Right atrium auricular region (tissue), 2 donors: ENCODE measurements at regions not wholly inside any gene's neighbourhood (a gene's known extent, or its start where the extent isn't known, plus 50 kb on each side); places are given as distances from the start of the nearest gene placed in this dataset.

Source experiments
- DNase-seq: peaks from one replicate; pipeline ENCODE4 v3.0.0-alpha.2; 2019; ENCODE audit warnings: low spot score
- H3K27ac ChIP-seq, 2 donors: fragments of 200-600 bp; sonication (generic); 1 replicate in 1 of 2; 2 replicates in 1 of 2; pipeline ENCODE4 v1.5.1; 2016 to 2019
- H3K27me3 ChIP-seq, 2 donors: fragments of 200-600 bp; sonication (generic); one replicate each; pipeline versions ENCODE4 v1.5.1 to v1.6.0; 2017 to 2019
- H3K36me3 ChIP-seq: fragments of 200-600 bp; sonication (generic); one replicate; pipeline ENCODE4 v1.5.1; 2016
- H3K4me1 ChIP-seq, 2 donors: fragments of 200-600 bp; sonication (generic); one replicate each; pipeline versions ENCODE4 v1.5.1 to v1.6.0; 2017 to 2019
- H3K4me3 ChIP-seq, 2 donors: fragments of 200-600 bp; sonication (generic); 1 replicate in 1 of 2; 2 replicates in 1 of 2; pipeline ENCODE4 v1.5.1; 2017 to 2019; ENCODE audit warnings: mild to moderate bottlenecking in 1 of 2, moderate library complexity in 1 of 2
- H3K9me3 ChIP-seq, 2 donors: fragments of 200-600 bp; sonication (generic); one replicate each; pipeline ENCODE4 v1.5.1; 2019
- TF ChIP-seq, protein P1 (sequence below), 2 donors: fragments of 200-600 bp; sonication (generic); IDR thresholded peaks; one replicate each; pipeline ENCODE4 v1.5.1; 2019; ENCODE audit warnings: antibody characterized with exemption in 2 of 2

DNA sequence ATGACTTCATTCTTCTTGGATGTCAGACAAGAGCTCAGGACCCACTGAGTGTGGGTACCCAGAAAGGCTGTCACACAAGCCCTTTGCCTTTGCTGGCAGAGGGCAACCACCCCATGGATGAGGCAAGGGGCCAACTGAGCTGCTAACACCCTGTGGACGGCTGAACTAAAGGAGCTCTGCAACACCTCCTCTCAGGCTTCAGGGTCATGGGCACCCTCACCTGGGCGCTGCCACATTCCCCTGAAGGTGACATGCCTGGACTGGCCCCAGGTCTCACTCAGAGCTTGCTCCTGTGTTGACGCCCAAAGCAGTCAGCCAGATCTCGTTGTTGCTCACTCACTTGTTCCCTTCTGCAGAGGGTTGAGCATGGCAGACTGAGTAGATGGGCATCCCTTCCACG is 336.8 kb upstream of the TMEM132C start:
- TF ChIP-seq, protein P1, sequence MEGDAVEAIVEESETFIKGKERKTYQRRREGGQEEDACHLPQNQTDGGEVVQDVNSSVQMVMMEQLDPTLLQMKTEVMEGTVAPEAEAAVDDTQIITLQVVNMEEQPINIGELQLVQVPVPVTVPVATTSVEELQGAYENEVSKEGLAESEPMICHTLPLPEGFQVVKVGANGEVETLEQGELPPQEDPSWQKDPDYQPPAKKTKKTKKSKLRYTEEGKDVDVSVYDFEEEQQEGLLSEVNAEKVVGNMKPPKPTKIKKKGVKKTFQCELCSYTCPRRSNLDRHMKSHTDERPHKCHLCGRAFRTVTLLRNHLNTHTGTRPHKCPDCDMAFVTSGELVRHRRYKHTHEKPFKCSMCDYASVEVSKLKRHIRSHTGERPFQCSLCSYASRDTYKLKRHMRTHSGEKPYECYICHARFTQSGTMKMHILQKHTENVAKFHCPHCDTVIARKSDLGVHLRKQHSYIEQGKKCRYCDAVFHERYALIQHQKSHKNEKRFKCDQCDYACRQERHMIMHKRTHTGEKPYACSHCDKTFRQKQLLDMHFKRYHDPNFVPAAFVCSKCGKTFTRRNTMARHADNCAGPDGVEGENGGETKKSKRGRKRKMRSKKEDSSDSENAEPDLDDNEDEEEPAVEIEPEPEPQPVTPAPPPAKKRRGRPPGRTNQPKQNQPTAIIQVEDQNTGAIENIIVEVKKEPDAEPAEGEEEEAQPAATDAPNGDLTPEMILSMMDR (IDR thresholded peaks at IDR 0.05): no peak
- Histone ChIP-seq H3K27me3 (no peaks in the 10 kb centered on the region), H3K4me3 (no peak overlapping the region), H3K27ac (peak overlapping the region in 1 of 2 donors; percentile 3), H3K9me3 (no peaks in the 10 kb centered on the region), H3K36me3 (no peaks in the 10 kb centered on the region), H3K4me1 (peaks cover 0 to 25% of the 10 kb centered on the region in 2 donors)
- no peak for DNase-seq

DNA sequence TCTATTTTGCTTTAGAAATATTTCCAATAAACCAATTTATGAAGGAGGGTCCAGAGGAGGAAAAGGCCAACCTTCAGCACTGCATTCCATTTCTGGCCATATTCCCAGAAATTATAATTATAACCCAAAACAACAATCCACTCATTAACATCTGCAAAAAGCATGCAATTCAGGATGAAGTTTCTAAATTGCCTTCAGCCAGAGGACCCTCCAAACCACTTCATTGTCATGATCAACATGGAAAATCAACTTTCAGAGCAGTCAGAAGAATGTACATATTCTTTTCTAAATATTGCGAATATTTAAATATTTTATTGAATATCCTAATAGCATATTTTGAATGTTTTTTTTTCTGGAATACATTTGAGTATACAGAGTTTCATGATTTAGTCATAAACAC is 332.6 kb upstream of the TMEM132C start:
- H3K4me3 ChIP-seq: no peak overlapping the region
- no peak overlapping the region for H3K27ac ChIP-seq
- H3K27me3 ChIP-seq: no peaks in the 10 kb centered on the region
- H3K4me1 ChIP-seq: peaks cover 0 to 10% of the 10 kb centered on the region in 2 donors
- no peak for DNase-seq
- no peaks in the 10 kb centered on the region for H3K9me3 ChIP-seq
- TF ChIP-seq, protein P1 (IDR thresholded peaks at IDR 0.05): no peak
- no peaks in the 10 kb centered on the region for H3K36me3 ChIP-seq

DNA sequence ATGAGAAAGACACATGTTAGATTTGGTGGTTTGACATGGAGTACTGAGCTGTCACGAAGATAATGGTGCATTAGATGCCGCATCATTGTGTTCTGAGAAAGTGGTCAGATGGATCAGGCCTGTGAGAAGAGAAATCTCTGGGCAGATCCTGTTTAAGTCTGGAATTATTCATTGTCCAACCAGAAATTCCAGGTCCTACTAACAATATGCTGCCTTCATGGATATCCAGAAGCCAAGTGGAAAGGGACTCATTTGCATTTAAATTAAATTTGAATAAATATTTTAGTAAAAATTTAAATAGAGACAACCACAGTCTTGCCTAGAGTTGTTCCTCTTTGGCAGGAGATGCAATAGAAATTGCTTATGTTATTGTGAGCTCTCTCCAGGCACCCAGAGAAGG is 330.5 kb upstream of the TMEM132C start:
- no peak overlapping the region for H3K4me3 ChIP-seq
- no peaks in the 10 kb centered on the region for H3K27me3 ChIP-seq
- DNase-seq: no peak
- no peaks in the 10 kb centered on the region for H3K9me3 ChIP-seq
- no peak overlapping the region for H3K27ac ChIP-seq
- no peaks in the 10 kb centered on the region for H3K4me1 ChIP-seq
- TF ChIP-seq, protein P1 (IDR thresholded peaks at IDR 0.05): no peak
- no peaks in the 10 kb centered on the region for H3K36me3 ChIP-seq

DNA sequence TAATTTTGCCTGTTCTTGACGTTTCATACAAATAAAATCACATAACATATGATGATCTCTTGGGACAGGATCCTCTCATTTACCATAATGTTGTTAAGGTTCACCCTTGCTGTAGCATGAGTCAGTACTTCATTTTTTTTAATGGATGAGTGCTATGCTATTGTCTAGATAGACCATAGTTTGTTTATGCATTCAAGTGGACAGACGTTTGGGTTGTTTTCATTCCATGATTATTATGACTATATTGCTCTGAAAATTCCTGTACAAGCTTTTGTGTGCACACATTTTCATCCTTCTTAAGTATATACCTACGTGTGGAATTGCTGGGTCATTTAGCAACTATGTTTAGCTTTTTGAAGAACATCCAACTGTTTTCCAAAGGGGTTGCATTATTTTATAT is 325.6 kb upstream of the TMEM132C start:
- DNase-seq: no peak
- Histone ChIP-seq H3K9me3 (no peaks in the 10 kb centered on the region), H3K4me3 (no peak overlapping the region), H3K27ac (no peak overlapping the region), H3K36me3 (no peaks in the 10 kb centered on the region), H3K4me1 (no peaks in the 10 kb centered on the region), H3K27me3 (no peaks in the 10 kb centered on the region)
- TF ChIP-seq, protein P1 (IDR thresholded peaks at IDR 0.05): no peak

DNA sequence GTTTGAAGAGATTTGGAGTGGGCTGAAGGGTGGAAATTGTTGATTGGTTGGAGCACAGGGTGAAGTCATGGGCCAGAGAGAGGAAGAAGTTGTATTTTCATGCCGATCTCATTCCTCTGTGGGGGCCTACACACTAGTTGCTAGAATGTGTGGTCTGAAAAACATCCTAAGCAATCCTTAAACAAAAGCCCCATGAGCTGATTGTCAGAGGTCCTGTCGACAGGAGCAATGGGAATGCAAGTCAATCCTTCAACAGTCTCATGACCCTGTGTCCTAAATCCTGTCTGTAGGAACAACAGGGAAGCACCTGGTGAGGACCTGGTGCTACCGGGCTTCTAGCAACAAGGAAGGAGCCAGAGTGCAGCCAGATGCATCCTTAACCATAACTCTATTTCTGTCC is 324.0 kb upstream of the TMEM132C start:
- Histone ChIP-seq H3K36me3 (no peaks in the 10 kb centered on the region), H3K27me3 (no peaks in the 10 kb centered on the region), H3K27ac (no peak overlapping the region), H3K9me3 (no peaks in the 10 kb centered on the region), H3K4me3 (no peak overlapping the region), H3K4me1 (no peaks in the 10 kb centered on the region)
- DNase-seq: no peak
- TF ChIP-seq, protein P1 (IDR thresholded peaks at IDR 0.05): no peak

DNA sequence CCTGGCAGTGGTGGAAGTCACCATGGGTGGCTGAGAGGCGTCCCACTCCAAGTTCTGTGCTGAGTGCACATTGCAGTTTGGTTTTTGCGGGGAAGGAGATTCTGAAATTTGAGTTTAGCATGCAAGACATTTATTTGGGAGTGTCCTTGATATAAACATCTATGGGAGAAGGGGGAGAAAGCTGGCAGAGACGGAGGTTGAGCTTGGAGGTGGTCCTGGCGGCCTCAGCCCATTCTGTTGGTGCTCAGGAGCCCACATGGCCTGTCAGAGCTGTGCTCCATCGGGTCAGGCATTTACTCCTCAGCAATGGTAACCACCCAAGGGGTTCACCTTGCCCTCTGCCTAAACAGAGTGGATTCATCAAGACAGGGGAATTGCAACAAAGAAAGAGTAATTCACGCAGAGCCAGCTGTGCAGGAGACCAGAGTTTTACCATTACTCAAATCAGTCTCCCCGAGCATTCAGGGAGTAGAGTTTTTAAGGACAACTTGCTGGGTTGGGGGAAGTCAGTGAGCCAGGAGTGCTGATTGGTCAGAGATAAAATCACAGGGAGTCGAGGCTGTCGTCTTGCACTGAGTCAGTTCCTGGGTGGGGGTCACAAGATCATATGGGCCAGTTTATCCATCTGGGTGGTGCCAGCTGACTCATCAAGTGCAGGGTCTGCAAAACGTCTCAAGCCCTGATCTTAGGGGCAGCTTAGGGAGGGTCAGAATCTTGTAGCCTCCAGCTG is 323.3 kb upstream of the TMEM132C start:
- Histone ChIP-seq H3K4me3 (no peak overlapping the region), H3K4me1 (no peaks in the 10 kb centered on the region), H3K9me3 (no peaks in the 10 kb centered on the region), H3K36me3 (no peaks in the 10 kb centered on the region), H3K27me3 (no peaks in the 10 kb centered on the region), H3K27ac (no peak overlapping the region)
- no peak for DNase-seq
- TF ChIP-seq, protein P1 (IDR thresholded peaks at IDR 0.05): no peak
